GM21447 (cell line): ENCODE measurements at regions not wholly inside any gene's neighbourhood (a gene's known extent, or its start where the extent isn't known, plus 50 kb on each side); places are given as distances from the start of the nearest gene placed in this dataset.
"Not testable (repeated sequence)": the region's sequence is repeated elsewhere in the genome, so short reads cannot be mapped to it uniquely, and the experiment has no call there.

Experiments
- ATAC-seq: cut with Tn5 transposase; IDR thresholded peaks from one replicate; pipeline ENCODE4 v1.9.1; 2021; ENCODE audit not compliant: unreplicated experiment

DNA sequence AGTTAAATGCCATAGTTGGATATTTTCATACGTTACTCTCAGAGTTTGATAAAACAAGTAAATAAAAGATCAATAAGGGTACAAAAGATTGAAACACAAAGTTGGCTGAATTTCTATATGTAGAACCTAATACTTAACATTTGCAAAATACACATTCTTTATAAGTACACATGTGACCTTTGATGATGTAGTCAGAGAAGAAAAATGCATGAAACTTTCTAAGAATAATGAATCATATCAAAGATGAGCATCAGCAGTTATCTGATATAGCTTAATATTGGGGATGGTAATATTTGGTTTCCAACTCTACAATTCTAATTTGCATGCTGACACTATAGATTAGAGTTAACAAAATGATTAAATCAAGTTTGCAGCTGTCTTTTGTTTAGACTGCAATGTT lies 188.0 kb upstream of the TGFBR2 start:
- ATAC-seq, result no peak

DNA sequence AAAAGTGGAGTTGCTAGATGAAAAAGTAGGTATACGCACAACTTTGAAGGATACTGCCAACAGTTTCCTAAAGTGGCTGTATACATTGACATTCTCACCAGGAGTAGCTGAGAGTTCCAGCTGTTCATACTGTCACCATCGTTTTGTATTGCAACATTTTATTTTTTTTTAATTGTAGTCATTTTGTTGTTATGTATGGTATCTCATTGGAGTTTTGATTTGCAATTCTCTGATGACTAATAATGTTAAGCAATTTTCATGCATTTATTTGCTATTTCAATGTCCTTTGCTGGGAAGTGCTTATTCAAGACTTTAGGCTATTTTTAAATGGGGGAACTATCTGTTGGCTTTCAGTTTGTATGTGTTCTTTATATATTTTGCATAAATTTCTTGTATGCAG lies 185.1 kb upstream of the TGFBR2 start:
- no peak for ATAC-seq

DNA sequence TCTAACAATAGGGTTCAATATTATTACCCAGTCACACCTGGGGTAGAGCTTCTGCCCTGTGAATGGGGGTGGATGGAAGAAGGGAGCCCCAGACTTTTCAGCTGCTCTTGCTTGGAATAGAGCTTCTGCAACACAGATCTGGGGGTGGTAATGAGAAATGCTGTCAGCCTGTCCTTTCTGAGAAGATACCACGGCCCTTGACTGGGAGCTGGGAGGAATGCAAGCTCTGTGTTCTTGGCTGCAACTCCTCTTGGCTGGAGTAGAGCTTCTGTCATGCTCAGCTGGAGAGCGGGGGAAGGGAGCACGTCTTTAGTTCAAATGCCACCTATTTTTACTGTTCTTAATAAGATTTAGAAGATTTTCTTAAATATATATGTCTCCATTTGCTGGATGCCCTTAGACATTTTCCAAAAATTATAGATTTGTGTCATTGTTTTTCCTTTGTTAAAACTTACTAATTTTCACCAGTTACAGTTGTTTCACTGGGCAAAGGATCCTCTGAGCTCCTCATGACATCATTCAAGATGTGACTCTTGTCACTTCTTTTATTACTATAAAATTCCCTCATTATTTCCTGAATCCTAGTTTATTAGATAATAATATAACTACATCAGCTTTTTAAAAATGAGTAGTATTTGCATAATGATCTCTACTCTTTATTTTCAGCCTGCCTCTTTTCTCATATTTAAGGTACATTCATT lies 180.0 kb upstream of the TGFBR2 start:
- no peak for ATAC-seq

DNA sequence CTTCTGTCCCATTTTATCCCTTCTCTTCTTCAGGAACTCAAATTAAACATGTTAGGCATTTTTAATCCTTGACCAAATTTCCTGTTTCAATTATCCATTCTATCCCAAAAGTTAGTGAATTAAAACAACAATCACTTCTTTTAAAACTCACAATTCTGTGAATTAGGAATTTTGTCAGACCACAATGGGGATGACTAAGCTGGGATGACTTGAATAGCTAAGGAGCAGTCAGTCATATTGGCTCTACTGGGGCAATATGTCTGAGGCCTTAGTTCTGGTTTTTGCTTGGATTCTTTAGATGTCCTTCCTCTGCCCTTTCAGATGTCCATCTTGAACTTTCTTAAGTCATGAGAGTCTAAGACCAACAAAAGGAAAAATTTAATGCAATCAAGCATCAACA lies 178.2 kb upstream of the TGFBR2 start:
- ATAC-seq, result no peak

DNA sequence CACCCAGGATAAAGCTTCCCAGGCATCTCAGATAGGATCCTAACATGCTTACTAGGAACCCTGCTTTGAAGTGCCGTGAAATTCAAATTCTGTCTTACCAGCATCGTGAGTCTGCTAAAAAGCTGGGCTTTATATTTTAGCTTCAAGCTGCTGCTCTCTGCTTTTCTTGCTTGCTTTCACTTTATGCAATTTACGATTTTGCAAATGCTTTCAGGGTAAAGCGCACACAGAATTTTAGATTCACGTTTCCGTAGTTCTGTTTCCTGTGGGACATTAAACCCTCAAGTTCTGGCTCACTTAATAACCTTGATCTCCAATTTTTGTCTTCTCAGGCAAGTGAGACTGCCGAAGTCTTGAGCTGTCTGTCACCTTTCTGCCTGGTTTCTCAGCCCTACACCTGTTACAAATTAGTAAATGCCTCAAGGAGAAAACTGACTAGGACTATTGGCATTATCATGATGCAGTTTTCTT lies 170.5 kb upstream of the TGFBR2 start:
- no peak for ATAC-seq

DNA sequence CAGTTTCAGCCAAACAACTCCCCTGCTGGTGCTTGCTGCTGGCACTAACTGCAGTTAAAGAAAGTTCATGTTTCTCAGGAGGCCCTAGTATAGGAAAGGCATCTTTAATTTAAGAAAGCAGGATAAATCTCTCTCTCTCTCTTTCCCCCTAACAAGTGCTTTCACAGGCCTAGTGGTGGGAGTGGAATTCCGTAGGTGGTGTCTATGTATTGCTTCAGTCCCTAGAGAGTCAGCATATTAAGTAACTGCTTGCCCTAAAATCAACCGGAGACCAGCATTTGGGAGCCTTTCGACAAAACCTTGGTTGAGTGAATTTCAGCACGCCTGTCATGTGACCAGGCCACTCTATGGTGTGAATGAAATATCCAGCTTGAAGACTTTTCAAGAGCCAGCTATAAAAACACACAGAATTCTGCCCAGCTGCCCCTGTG lies 169.2 kb upstream of the TGFBR2 start:
- no peak for ATAC-seq

DNA sequence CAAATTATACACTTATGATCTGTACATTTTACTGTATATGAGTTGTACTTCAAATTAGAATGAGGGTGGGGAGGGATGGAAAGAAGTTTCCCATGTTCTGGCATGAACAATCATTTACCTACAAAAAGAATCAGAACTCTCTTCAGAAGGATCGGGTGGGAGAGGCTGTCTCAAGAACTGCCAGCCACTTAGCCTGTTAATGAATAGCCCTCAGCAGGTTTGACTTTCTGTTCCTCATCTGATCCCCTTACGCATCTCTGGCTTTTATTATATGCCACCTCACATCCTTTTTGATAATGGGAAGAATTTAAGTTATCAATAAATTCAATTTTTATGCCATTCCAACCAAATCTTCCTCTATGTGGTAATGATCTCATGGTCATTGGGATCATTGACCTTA lies 168.3 kb upstream of the TGFBR2 start:
- ATAC-seq, result no peak

DNA sequence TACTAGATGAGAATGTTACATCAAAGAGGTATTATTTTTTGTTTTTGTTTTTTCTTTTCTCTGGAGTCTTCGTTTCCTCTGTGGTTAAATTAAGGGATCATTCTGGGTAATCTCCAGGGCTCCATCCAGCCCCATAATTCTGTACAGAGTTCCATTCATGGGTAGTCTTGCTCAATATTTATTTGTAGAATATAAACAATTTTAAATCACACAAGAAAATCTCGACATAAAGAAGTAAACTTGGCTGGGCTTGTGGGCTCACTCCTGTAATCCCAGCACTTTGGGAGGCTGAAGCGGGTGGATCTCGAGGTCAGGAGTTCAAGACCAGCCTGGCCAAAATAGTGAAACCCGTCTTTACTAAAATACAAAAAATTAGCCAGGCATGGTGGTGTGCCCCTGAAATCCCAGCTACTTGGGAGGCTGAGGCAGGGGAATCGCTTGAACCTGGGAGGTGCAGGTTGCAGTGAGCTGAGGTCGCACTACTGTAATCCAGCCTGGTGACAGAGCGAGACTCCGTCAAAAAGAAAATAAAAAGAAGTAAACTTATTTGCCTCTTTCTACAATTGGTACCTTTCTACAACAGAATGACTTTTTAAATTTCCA lies 166.8 kb upstream of the TGFBR2 start:
- no peak for ATAC-seq

DNA sequence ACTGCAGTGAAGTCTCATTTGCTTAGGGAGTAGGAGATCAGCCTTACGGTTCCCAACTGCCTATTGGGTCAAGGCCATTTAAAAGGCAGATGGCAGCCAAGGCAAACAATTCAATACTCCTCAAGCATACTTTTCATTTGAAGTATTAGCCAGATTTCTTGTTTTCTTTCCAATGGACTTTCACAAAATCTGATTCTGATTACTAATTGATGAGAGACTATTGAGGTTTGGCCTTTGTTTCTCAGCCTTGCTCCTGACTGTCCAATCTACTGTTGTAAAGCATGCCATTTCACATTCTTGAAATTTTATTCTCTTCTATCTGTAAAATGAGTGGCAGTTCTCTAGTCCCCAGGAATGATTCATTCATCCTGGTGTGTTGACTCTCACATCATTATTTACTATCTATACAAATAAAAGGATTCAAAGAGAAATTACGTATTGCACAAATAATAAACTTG lies 166.2 kb upstream of the TGFBR2 start:
- ATAC-seq, result no peak

DNA sequence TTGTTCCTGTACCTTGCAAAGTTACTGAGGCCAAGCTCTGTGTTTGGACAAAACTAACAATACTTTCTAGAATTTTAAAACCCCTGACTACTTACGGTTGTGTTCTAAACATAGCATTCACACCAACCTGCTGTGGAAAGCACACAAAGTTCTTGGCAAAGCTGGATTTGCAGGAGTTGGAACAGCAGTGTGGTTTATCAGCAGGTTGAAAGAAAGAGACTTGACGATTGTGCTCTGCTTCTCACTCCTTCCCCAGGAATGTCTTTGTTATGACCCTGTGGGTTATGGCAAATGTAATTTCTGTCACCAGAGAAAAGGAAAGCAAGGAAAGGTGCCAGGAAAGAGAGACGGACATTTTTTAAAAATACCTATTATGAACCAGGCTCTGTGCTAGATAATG lies 165.5 kb upstream of the TGFBR2 start:
- ATAC-seq, result no peak

DNA sequence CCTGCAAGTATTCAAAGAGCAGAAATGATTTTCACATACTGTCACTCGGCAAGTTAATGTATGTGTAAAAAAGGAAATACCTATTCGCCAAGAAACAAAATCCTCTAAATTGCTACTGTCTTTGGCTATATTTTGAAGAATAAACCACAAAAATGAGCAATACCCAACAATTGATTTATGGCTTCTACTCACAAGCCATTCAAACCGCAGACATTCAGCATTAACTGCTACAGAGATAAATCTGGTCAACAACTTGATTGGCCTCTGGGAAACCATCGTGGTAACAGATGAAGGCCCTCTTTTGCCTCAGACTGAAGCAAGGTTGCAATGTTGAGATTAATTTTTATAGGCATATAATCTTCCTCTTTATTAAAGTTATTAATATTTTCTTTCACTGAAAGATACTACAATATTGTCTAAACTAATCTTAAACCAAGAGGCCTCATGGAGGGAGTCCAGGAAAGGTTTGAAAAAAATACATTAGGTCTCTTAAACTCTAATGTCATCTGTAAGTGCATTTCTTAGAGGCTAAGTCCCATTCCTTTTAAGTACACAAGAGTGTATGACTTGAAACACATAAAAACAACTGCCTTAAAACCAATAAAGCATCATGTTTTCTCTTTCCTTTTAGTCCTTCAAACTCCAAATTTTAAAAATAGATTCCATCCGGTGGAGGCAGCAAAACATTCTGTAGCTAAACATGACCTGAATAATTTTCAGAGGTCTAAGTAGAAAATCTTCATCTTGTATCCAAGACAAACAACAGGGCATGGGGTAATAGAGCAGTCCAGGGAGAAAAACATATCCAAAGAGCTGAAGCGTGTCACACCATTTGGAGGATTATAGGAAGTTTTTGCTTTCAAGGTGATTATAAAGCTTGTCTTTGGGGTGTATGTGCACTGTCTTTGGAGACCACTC lies 162.4 kb upstream of the TGFBR2 start:
- ATAC-seq, result no peak

DNA sequence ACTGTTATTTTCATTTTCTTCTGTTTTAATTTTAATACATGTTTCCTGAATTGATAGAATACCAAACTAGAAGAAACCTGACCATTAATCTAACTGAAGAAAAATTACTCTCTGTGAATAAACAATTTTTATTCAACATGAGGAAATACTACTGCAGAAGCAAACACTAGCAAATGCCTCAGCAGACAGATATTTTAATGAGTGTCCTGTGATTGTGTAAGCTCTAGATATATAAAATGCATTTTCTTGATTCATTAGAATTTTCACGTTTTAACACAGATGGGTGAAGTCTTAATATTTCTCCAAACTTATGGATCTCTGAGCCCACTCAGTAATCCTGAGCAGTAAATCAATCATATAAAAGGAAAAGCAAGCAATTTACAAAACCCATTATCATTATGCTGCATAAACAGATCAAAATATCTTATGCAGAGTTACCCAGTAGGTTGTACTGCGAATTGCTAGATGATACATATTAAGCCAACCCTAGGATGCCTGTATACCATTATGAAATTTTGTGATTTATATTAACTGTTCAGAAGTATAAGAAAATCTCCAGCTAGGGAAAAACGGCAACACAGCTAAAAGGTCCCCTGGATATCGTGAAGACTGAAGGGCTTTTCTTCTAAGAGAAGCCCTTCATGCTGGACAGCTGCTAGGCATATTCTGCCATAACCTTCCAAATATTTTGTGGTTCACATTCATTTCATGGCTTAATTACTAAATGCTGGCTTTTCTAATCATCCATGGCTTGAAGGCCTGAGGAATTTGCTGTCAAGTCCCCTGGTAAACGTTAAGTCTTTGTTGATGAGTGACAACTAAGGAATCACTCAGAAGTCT lies 157.7 kb upstream of the TGFBR2 start:
- ATAC-seq, result no peak

DNA sequence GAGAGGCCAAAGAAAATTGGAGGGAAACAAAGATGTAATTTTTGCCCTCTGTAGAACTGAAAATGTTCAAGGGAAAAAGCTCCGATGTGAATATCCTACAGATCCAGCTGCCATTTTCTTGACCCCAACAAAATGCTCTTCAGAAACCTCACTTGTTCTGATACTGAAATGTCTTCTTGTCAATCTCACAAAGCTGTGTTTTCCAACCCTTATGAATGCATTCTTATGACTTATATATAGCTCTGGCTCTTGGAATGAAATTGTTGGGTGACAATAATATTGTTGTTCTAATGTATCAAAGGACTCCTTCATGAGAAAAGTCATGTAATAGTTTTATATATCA lies 157.1 kb upstream of the TGFBR2 start:
- ATAC-seq, result no peak

DNA sequence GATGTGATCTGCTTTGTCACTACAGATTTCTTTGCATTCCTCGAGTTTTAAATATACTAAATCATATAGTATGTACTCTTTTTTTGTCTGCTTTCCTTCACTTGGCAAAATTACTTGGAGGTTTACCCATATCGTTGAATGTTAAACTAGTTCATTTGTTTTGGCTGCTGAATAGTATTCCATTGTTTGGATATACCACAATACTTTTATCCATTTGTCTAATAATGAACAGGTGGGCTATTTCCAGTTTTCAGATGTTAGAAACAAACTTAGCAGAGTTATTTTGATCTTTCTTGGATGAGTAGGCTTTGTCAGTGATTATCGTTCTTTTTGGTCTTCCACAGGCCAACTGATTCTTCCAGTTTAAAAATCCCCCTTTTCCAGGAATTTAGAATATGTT lies 154.0 kb upstream of the TGFBR2 start:
- no peak for ATAC-seq

DNA sequence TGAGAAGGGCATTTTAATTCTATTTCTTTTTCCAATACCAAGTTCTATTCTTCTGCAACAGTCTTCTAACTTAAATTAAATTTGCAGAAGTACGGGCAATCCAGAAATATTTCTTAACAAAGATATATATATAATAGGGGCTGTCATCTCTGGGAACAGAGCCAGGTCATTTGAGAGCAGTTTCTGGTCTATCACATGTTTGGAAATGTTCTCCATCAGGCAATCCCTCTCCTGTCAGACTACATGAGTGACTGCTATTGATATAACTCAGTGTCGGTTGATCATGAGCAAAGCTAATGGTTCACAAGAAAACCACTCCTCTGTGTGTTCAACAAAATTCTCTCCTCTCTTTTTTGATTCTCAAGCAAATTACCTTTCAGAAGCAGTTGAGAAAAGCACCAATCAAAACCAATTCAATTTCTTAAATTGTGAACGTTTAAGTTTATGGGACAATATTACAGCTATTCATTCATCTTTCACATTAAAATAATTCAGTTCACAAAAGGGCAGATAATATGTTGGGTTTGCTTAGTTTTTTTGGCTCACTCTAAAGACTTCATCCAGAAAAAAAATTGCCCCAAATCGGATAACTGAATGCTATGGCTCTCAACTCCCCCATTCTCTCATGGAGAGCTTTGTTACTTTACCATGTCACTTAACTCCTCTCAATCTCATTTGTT lies 152.9 kb upstream of the TGFBR2 start:
- ATAC-seq, result no peak

DNA sequence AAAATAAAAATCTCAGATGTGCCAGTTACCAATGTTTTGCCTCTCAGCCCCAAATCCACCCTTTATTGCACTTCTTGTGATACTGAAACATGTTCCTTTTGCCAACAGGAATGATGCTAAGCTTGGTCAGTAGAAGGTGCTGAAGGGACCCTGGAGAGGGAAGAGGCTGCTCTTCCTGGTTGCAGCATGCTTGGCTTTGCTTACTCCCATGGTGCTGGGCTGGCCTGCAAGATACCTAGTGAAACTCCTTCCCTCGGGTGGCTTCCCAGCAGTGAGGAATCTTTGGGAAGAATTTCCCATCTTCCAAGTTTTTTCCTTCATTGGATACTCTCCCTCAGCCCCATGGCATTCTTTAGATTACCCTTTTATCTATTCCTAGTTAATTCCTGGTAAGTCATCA lies 151.8 kb upstream of the TGFBR2 start:
- no peak for ATAC-seq

DNA sequence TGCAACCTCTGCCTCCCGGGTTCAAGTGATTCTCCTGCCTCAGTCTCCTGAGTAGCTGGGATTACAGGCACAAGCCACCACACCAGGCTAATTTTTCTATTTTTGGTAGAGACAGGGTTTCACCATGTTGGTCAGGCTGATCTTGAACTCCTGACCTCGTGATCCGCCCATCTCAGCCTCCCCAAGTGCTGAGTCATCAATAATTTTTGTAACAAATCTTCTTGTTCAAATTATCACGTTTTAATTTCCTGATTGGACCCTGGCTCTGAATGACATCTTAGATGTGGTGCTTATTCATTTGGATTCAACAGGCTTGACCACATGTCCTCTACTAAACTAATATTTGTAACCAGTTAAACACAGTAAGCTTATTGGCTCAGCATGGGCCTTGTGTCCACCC lies 151.3 kb upstream of the TGFBR2 start:
- not testable (repeated sequence) for ATAC-seq

DNA sequence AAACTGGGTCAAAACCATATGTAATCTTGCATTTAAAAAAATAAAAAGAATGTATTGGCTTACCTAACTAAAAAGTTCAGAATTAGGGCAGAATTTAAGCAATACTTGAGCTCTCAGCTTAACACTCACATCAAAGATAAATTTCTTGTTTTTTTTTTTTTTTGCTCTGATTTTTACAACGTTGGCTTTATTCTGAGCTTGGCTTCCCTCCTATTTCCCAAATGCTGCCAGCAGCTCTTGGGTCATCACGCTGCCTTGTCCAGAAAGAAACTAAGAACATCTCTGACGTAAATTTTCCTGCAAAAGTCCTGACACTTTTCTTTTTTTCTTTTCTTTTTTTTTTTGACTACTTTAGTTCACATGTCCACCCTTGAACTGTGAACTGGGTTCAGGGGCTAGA lies 150.6 kb upstream of the TGFBR2 start:
- no peak for ATAC-seq

DNA sequence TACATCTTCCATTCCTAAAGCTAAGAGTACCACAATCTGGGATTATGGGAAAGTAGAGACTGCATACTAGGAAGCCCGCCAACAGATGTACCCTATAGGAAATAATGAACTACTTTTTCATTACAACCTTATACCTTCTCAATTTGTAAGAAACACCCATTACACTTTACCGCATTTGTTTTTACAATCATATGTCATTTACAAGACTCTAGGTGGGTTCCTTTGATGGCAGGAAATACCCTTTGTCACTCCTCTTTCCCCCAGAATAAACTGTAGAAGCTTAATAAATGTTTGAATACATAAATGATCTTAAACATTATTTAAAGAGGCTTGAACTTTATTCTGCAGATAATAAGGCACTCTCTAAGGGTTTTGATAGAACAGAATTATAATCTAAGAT lies 150.1 kb upstream of the TGFBR2 start:
- no peak for ATAC-seq

DNA sequence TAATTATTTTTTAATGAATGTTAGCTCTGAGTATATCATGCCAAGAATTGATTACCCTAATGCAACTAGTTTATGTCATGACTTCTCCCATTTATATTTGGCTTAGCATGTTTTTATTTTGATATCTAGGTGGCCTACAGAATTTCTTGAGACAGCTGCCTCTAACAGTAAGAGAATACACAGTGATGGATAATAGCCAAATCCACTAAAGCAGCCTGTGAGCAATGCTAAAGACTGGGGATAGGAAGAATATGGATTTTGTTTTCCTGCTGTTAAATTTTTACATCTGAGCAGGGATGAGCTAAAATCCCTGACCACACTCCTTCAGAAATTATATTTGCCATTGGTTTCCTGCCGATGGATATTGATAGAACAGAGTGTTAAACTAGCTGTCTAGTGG lies 149.3 kb upstream of the TGFBR2 start:
- no peak for ATAC-seq
